ENCODE measurements at regions not wholly inside any gene's neighbourhood (a gene's known extent, or its start where the extent isn't known, plus 50 kb on each side); places are given as distances from the start of the nearest gene placed in this dataset.

DNA sequence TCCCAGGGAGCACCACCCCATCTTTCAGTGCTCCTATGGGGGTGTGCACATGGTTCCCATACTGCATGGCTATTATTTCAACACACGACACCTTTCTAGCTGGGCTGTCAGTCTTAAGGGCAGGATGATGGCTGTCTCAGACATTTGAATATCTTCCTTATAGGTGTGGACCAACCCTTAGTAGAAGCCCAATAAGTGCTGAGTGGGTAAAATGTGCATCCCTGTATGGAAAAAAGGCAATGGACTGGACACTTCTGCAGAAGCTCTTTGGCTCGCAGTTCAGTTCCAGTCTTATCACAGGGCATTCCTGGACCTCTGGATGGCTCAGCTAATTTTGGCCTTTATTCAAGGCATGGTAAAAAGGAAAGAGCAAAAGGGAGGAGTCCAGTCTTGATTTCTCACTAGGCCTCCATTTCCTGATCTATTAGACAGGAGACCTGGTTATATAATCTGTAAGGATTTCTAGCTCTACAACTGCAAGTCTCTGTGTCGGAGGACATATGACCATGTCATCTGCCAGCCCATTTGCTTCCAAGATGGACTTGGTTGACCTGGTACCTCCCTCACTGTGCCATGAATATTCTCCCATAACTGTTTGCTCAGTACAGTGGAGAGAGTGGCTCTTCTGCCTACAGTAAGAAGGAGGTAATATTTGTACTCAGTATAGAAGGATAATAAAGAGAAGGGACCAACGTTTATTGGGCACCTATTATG lies 53.8 kb upstream of the RASGRP1 start:
- no peak for TF ChIP-seq POLR2A (IDR thresholded peaks at IDR 0.05)
- TF ChIP-seq, protein P1, sequence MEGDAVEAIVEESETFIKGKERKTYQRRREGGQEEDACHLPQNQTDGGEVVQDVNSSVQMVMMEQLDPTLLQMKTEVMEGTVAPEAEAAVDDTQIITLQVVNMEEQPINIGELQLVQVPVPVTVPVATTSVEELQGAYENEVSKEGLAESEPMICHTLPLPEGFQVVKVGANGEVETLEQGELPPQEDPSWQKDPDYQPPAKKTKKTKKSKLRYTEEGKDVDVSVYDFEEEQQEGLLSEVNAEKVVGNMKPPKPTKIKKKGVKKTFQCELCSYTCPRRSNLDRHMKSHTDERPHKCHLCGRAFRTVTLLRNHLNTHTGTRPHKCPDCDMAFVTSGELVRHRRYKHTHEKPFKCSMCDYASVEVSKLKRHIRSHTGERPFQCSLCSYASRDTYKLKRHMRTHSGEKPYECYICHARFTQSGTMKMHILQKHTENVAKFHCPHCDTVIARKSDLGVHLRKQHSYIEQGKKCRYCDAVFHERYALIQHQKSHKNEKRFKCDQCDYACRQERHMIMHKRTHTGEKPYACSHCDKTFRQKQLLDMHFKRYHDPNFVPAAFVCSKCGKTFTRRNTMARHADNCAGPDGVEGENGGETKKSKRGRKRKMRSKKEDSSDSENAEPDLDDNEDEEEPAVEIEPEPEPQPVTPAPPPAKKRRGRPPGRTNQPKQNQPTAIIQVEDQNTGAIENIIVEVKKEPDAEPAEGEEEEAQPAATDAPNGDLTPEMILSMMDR (IDR thresholded peaks at IDR 0.05) = no peak

Measured in vagina (tissue), 2 donors.